ENCODE measurements at regions not wholly inside any gene's neighbourhood (a gene's known extent, or its start where the extent isn't known, plus 50 kb on each side); places are given as distances from the start of the nearest gene placed in this dataset.
"Not testable (repeated sequence)": the region's sequence is repeated elsewhere in the genome, so short reads cannot be mapped to it uniquely, and the experiment has no call there.

DNA sequence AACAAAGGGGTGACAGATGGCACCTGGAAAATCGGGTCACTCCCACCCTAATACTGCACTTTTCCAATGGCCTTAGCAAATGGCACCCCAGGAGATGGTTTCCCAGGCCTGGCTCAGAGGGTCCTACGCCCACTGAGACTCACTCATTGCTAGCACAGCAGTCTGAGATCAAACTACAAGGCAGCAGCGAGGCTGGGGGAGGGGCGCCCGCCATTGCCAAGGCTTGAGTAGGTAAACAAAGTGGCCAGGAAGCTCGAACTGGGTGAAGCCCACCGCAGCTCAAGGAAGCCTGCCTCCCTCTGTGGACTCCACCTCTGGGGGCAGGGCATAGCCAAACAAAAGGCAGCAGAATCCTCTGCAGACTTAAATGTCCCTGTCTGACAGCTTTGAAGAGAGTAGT, 467.2 kb downstream of the EPHA7 start:
- not testable (repeated sequence) for DNase-seq

DNA sequence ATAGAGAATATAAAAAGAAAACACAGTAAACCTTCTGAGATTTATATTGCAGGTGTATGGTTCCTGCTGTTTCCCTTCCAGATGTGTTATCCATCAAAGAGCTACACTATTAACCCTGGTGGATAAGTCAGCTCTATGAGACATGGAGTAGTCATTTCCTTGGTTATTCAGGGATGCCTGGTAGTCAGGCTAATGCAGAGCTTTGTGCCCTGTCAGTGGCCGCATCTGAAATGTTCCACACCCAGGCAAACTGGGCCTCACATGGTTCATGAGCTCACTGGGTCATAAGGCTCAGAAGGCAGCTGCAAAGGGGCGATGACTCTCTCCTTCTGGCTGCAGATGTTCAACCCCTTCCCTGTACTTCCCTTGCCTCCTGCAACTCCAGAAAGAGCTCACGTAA, 473.6 kb downstream of the EPHA7 start:
- no peak for DNase-seq

DNA sequence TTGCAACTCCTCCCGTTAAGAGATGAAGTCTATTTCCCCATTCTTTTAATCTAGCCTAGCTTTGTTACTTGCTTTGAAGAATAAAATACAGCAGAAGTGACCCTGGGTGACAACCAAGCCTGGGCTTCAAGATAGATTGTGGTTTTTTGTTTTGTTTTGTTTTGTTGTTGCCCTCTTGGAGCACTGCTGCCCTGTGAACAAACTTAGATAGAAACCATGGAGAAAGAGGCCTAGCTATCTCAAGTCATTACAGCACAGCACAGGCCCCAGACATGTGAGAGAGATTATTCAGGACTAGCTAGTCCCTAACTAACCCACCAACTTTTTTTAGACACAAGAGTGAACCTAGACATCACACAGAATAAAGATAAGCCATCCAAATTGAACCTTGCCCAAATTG, 475.2 kb downstream of the EPHA7 start:
- no peak for DNase-seq

DNA sequence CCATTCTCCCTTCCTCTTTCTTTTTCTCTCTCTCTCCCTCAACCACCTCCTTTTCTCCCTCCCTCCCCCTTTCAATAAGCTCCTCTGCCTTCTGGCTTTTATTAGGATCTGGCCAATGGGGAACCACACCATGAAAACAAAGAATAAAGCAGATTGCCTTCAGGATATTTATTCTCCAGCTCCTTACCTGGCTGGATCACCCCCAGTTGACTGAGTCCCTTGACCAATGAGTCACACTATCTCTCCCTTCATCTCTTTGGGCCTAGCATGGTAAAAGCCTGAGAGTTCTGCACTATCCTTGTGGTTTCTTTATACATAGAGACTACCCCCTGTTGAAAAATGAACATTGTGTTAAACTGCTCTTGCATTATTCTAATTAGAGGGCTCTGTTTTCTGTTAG, 476.8 kb downstream of the EPHA7 start:
- DNase-seq, result no peak

DNA sequence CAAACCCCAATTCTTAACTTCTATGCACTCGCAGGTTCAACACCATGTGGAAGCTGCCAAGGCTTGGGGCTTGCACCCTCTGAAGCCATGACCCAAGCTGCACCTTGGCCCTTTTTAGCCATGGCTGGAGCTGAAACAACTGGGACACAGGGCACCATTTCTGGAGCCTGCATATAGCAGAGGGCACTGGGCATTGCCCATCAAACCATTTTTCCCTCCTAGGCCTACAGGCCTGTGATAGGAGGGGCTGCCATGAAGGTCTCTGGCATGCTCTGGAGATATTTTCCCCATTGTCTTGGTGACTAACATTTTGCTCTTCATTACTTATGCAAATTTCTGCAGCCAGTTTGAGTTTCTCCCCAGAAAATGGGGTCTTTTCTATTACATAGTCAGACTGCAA, 484.7 kb downstream of the EPHA7 start:
- no peak for DNase-seq

DNA sequence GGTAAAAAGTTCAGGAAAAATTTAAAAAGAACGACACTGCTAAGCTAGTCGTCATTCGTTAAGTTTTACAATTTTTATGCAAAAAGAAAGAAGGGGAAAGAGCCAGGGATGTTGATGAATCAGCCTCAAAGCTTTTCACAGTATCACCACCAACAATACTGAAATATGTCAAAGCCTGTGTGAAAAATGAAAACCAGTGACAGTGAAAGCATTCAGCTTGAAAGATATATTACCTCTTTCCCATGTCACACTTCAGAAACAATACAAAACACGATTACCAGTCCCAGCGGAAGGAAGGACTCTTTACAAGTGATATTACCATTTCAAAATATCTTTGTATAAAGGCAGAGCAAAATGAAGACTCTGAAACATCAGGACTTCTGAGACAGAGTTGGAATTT, 489.2 kb downstream of the EPHA7 start:
- DNase-seq, result no peak

DNA sequence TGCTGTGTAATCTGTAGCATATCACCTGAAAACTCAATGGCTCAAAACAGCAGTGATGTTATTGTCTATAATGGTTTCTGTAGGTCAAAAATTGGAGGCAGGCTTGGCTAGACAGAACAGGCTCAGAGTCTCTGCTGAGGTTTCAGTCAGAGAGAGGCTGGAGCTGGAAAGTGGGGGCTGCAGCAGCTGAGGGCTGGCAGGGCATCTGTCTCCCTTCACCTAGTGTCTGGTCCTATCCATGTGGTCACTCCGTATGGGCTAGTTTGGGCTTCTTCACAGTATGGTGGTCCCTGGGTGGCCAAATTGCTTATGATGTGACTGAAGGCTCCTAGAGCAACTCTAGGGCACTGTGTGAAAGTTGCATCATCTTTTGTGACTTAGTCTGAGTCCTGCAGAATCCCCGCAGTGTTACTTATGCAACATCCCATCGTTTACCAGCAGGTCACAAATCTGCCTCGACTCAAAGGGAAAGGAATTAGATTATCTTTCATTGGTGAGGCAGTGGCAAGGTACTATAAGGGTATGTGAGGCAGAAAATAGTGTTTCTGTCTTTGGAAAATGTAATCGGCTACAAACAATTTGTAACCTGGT, 497.0 kb downstream of the EPHA7 start:
- no peak for DNase-seq

DNA sequence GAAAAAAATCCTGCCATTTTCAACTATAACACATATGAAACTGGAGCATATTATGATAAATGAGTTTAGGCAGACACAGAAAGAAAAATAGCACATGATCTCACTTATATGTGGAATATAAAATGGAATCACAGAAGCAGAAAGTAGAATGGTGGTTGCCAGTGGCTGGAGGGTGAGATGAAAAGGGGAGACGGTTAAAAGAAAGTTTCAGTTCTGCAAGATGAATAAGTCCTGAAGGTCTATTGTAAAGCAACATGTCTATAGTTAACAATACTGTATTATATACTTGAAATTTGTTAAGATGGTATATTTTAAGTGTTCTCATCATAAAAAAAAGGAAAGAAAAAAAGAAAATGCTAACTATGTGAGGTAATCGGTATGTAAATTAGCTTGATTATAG, 503.9 kb downstream of the EPHA7 start:
- DNase-seq, result no peak

DNA sequence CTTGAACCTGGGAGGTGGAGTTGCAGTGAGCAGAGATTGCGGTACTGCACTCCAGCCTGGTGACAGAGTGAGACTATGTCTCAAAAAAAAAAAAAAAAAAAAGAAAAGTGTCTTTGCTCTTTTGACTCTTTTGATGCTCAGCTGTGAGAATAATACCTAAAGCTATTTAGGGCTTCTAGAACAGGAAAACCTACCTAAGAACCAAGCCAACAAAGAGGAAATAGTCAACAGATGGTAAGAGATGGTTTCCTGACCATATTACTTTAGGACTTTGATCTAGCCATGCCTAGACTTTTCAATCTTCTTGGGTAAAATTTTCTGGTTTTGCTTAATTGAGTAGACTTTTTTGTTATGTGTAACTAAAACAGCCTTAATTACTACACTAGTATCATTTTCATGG, 508.1 kb downstream of the EPHA7 start:
- no peak for DNase-seq

DNA sequence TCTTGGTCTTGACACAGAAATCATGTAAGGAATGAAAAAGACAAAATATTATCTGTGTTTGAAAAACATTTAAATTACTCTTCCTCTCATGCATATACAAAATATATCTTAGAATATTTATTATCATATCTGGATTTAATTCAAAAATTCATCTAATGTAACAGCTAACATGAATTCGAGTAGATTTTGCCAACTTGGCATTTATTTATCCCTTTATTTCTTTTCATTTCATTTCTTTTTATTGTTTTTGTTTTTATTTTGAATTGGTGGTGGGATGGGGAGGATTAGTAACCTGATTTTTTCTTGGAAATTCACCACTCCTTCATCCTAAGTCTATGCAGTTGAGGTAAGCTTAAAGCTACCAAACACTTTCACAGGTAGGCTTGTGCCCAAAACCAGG, 508.7 kb downstream of the EPHA7 start:
- DNase-seq, result no peak

DNA sequence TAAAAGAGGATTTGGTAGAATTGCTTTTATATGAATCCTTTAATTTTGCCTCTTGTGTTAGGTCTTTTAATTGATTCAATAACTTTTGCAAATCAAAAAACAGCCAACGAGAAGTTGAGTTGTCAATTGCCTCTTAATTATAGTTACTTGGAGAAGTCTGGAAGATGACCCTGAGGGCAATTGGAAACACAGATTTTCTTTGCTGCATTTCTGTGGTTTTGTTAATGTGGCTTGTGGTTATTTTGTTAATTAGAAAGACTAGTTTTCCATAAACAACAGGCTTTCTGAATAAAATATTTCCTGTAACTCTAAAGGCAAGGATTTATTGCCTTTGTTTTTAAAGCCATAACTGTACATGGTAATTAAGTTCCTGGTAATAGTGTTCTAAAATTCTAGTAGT, 513.0 kb downstream of the EPHA7 start:
- DNase-seq, result no peak

DNA sequence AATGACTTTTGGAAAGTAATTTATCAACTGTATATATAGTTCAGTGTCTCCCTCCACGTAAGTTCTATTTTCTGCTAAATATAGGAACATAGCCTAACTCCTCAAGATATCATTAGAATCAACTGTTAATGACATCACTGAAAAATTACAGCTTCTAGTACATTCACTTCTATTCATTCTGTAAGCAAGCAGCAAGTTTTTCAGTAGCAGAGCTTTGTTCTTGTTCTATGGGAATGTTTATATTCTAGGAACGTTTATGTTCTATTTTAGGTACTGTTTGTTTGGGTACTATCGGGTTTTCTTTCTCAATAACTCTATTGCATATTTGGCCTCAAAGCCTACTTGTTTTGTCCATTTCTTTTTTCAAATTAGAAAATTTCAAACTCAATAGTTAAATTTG, 525.6 kb downstream of the EPHA7 start:
- DNase-seq, result no peak

DNA sequence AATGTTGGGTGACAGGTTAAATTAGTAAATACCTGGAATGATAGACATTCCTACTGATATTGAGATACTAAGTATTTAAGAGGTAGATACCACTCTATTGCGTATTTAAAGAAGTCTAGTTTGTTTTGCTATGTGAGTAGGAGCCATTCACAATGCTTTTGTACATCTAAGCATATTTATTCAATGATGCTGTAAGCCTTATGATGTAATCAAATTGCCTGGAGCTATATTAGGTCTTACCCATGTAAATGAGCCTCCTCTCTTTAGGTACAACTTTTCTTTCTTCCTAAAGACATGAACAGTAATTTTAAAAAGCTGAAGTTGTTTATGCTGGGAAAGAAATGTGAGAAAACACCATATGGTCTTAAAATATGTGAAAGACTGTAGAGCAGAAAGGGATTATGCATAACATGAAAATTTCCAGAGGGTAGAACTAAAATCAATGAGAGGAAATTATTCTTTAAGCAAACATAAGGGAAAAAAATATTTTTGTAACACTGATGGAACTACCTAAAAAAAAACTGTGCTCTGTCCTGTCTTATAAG, 526.7 kb downstream of the EPHA7 start:
- no peak for DNase-seq

DNA sequence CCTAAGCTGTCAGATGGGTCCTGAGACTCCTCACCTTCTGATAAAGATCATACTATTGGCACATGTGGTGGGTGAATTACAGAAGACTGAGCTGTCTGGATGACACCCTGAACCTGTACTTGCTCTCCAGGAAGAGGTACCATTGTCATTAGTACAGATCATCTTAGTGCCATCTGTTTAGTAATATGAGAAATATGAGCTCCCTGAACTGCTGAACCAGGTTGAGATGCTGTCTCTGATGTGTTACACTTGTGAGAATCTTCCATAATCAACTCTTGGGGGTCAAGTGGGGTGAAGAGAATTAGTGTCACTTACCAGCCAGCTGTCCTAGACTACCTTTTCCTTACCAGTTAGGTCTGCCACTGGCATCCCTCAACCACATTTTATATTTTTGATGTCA, 531.0 kb downstream of the EPHA7 start:
- no peak for DNase-seq

DNA sequence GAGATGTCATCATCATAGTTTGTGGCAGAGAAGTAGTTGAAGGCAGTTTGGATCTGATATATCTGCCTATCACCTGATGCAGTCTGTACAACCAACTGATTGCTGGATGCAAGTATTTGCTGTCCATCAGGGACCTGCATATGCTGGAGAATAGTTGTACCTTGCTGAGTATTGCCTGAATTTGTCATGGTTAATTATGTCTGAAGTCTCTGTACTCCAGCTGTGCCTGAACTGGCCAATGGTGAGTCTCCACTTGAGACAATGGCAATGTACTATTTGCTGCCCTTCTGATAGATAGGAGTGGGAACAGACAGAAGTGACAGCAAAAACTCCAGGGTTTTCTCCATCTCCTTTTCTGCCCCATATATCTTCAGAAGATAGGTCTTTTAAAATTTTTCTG, 531.5 kb downstream of the EPHA7 start:
- no peak for DNase-seq

DNA sequence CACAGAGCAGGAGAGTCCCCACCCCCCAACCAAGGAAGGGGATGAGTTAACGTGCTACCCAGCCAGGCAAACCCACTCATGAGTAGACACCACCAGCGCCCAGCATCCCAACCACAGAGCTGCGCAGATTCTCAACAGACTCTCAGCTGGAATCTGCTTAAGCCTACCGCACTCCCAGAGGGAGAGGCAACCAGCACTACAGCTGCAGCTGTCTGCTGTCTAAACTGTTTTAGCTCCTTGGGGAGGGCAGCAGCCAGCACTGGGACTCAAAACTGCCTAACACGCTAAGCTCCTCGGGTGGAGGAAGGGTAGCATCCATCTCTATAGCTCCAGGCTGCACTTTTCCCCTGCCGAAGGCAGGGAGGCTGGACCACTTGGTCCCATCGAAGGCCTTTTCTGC, 539.8 kb downstream of the EPHA7 start:
- no peak for DNase-seq

DNA sequence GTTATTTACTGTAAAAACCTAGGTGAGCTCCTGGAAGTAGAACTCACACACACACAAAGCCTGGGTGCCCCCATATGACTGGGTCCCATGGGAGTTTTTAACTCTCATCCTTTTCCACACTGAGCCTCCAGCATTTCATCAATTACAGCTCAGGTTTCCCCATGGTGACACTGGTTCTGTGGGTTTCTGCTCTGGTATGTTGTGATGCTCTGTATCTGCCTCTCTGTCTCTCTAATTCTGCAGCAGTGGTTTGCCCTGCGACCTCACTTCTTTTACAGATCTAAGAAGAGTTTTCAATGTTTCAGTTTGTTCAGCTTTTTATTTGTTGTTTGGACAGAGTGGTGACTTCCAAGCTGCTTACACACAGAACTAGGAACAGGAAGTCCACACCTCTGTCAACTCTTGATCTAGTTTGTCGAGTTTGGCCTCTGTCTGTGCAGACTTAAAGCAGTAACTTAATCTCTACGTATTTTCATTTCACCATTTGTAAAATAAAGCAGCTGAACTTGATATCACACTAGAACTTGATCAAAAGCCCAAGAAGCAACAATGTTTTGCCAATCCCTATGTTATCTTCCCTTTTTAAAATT, 554.3 kb downstream of the EPHA7 start:
- DNase-seq, result no peak

DNA sequence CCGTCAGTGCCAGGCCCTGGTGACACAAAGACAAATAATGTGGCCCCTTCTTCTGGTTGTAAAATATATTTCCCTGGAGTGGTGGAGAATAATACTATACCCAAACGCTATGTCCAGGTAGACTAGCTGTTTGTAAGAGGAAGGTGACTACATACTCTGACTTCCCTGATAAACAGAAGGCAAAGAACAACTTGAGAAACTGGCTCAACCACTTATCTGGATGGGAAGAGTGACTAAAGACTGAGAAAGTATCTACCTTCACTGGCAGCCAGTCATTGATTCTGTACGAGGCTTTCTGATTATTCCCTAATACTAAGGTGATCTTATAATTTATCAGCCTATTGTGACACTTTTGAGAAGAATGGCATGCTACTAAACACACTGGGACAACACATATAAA, 569.7 kb downstream of the EPHA7 start:
- no peak for DNase-seq

DNA sequence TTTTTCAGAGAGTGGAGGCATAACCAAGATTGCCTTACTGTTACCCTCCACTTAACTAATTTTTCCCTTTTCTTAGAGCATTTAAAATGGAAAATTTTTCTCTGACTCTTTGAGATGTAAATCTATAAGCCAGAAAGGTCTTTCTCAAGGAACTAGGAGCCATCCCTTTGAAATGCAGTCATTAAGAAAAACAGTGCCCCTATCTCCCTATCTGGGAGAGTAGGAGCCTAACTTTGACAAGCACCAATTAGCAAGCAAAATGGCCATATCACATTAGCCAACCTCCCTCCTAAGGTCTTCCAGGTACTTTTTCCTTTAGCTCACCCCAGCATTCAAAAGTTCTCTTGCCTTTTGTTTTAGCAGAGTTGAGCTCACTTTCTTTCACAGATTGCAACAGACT, 570.5 kb downstream of the EPHA7 start:
- no peak for DNase-seq

DNA sequence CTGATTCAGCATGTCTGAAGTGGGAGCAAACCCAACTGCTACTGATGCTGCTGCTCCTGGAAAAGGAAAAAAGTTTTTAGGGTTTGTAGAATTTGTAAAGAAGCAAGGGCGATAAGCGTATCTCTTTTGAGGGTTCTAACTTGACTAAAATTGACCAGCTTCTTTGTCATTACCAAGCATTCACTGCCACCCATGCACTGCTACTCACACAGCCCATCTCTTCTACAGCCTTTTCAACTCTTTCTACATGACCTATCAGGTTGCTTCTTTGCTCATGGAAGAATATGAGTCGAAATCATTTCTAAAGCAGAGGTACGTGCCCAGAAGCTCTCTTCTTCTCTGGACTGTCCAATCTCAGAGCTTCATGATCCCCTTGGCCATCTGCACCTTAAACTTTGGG, 570.9 kb downstream of the EPHA7 start:
- no peak for DNase-seq

DNA sequence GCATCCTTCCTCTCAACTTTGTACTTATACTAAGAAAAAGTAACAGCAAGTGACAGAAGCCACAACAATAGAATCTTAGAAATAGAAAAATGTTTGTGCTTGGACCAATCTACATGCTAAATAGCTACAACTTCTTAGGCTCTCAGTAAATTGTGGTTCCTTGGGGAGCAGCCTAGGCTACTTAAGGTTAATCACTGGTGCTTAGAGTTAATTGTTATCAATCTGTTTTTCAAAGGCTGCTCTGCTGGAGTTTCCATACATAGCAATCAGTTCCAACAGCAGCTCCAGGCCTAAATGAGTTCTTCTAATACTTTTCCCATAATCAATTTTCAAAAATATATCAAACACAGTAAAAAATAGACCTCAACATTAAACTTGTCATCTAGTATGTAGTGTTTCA, 571.4 kb downstream of the EPHA7 start:
- DNase-seq, result no peak

DNA sequence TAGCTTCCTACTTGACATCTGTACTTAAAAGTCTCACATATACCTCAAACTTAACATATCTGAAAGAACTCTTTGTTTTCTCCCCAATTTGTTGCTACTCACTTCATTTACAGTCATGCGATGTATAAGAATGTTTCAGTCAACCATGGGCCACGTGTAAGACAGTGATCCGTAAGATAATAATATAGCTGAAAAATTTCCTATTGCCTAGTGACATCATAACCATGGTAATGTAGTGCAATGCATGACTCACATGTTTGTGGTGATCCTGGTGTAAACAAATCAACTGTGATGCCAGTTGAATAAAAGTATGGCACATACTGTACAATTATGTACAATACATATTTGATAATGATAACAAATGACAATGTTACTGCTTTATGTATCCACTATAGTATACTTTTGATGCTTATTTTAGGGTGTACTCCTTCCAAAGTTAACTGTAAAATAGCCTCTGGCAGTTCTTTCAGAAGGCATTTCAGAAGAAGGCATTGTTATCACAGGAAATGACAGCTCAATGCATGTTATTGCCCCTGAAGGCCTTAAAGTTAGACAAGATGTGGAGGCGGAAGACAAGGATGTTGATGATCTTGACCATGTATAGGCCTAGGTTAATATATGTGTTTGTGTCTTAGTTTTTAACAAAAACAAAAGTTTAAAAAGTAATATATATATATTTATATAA, 579.0 kb downstream of the EPHA7 start:
- DNase-seq, result no peak

DNA sequence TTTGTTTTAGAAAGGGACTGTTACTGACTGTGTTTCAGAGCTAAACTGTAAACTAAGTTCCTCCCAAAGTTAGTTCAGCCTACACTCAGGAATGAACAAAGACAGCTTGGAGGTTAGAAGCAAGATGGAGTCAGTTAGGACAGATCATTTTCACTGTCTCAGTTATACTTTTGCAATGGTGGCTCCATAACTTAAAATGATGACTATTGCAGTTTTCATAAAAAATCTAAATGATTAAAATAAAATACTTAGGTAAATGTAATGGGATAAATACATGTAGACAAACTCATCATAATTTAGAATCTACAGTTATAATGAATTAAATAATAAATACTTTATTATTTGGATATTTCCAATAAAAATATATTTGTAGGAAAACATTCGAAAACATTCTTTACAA, 590.6 kb downstream of the EPHA7 start:
- no peak for DNase-seq

Data from anterior cingulate cortex (tissue), 58 donors.